HG03175 (cell line): ENCODE measurements at regions not wholly inside any gene's neighbourhood (a gene's known extent, or its start where the extent isn't known, plus 50 kb on each side); places are given as distances from the start of the nearest gene placed in this dataset.
A peak's percentile ranks its signal among the peaks of the same experiment; 100 is the strongest.
"Not testable (repeated sequence)": the region's sequence is repeated elsewhere in the genome, so short reads cannot be mapped to it uniquely, and the experiment has no call there.

Experiments
- ATAC-seq: cut with Tn5 transposase; IDR thresholded peaks from one replicate; pipeline ENCODE4 v1.9.1; 2021; ENCODE audit warnings: mild to moderate bottlenecking, moderate library complexity; ENCODE audit not compliant: unreplicated experiment

DNA sequence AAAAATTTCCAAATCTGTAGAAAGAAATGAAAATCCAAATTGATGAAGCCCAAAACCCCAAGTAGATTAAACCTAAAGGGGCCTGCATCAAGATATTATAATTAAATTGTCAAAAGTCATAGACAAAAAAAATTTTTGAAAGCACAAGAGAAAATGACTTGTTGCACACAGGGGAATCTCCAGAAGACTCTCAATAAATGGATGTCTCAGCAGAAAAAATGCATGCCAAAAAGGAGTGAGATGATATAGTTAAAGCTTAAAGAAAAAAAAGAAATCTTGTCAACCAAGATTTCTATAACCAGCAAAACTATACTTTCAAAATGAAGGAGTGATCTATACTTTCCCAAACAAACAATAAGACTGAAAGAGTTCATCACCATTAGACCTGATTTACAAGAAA is 393.2 kb upstream of the SPAG17 start:
- no peak for ATAC-seq

GRCh38 chr1:118575060-118575459 is 390.0 kb upstream of the SPAG17 start:
- ATAC-seq: no peak

- ATAC-seq: peak; percentile 24
These were observed 380.1 kb upstream of the SPAG17 start for GRCh38 chr1:118564961-118565703.

DNA sequence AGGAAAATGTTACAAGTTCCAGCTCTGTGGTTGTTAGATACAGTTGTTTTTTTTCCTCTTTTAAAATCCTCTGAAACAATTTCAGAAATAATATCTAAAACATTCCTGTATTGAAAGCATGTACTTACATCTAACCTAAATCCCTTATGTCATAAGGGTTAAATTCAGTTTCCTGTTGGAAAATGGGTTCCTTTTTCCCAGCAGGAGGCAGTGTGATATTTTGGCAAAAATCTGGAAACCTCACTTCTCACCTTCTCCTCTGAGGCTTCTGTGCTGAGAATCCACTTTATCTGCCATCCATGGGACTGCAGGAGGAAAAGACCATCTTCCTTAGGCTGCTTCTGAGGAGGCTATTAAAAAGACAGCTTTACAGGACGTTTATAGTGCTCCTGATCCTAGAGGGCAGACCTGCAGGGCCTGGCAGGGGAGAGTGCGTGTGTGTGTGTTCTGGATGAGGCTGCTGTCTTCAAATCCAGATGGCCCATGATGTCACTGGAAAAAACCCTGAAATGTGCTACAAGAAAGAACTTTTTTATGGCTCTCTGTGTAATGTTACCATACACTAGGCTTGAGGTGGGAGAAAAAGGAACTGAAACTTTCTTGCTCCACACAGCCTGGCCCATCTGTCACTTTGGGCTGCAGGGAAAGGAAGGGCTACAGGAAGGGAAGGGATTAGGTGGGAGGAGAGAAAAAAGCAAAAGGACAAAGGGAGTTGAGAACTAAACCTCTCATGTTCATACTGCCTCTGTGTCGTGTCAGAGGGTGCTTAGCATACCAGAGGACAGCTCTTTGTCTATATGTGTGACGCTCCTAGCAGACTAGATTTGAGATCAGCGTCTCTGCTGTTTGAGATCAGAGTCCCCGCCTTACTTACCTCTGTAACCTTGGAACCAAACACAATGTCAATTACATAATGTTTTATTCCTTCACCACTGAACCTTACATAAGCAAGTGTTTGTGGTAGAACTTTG is 379.2 kb upstream of the SPAG17 start:
- peak; percentile 78 for ATAC-seq

- ATAC-seq: no peak
These were observed 373.9 kb upstream of the SPAG17 start for GRCh38 chr1:118558933-118559332.

DNA sequence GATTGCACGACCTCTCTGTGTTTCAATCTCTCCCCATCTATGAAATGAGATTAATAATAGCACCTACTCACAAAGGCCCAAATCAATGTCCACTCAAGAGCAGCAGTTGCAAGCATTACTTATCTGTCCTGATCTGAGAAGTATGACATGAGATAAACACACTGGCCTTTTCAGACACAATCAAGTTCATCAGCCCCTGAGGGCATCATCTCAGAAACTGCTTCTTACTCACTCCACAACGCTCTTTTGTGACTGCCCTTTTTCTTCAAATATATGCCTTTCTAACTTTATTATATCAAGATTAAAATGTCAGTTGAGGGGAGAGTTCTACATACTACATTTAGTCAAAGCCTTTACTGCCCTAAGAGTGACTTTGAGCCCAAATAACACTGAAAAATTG is 371.9 kb upstream of the SPAG17 start:
- ATAC-seq: no peak

DNA sequence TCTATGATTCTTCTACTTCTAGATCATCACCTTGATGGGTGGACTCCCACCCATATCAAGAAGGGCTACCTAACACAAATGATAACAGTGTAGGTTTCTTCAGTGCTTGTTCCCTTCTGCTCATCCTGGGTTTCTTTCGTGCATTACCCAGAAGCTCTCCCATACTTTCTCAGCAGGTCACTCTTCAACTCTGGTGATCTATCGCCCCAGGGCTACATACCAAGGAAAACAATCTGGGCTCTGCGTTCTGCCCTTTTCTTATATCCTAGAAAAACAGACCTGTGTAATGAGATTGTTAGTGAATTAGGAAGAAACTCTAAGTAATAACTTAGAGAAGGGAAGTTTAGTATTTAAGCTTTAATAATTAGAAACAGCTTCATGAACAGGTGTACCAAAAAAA is 370.6 kb upstream of the SPAG17 start:
- ATAC-seq: no peak

DNA sequence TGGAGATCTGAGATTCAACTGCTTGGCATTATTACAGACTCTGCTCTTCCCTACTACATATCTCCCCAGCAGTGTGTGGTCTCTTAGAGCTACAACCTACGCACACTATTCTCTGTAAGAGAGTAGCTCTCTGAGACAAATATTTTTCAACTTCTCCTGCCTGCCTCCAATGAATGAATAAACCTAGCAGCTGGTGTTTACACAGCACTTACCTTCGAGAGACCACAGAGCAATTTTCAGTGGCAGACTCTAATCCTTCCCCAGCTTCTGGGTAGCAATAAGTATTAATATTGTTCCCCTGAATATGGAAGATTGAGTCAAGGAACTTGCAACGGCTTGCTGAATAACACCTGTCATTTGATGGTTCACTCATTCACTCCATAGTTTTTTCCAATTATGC is 350.9 kb upstream of the SPAG17 start:
- ATAC-seq: no peak

- not testable (repeated sequence) for ATAC-seq
These were observed 326.9 kb upstream of the SPAG17 start for GRCh38 chr1:118511922-118512321.

GRCh38 chr1:118504867-118505266 is 319.8 kb upstream of the SPAG17 start:
- ATAC-seq: no peak

DNA sequence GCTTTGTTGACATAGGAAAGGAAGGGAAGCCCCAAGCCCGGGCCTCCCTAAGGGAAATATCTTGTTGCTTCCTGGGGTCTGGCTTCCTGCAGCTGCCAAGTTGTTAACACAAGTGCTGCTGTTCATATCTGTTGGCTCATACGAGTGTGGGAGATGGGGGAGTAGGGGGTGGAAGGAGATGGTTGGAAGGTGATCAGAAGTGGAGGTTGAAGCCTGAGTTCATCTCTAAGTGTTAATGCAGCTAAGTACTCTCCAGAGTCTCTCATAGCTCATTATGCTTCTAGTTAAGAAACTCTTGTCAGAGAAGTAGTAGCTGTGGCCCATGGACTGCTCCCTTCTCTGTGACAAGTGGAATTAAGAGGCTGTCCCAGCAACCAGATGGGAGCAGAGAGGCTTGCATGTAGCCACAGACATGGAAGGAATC is 319.2 kb upstream of the SPAG17 start:
- no peak for ATAC-seq

GRCh38 chr1:118503752-118504151 is 318.7 kb upstream of the SPAG17 start:
- no peak for ATAC-seq

DNA sequence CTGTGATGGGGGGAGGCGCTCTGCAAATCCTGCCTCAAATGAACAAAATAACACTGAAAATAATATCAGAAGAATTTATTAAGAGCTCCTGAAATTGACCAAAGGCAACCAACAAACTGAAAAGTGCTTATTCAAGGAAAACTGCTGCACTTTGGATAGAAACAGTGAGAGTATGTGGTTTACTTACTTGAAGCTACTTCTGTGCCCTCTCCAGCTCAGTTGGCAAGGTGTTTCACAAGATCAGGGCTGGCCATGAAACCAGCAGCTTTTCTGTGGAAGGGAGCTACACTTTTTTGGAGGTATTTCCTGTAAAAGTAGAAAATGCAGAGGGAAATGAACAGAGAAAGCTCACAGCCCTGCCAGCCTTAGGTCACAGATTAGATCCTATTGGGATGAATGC is 310.0 kb upstream of the SPAG17 start:
- ATAC-seq: no peak

- no peak for ATAC-seq
These were observed 303.8 kb upstream of the SPAG17 start for GRCh38 chr1:118488787-118489186.

GRCh38 chr1:118487932-118488331 is 302.9 kb upstream of the SPAG17 start:
- no peak for ATAC-seq

GRCh38 chr1:118487091-118487490 is 302.1 kb upstream of the SPAG17 start:
- ATAC-seq: no peak

- no peak for ATAC-seq
These were observed 301.2 kb upstream of the SPAG17 start for GRCh38 chr1:118486199-118486598.

- ATAC-seq: no peak
These were observed 300.7 kb upstream of the SPAG17 start for GRCh38 chr1:118485757-118486156.

GRCh38 chr1:118484893-118485292 is 299.9 kb upstream of the SPAG17 start:
- ATAC-seq: no peak

- no peak for ATAC-seq
These were observed 298.4 kb upstream of the SPAG17 start for GRCh38 chr1:118483245-118484006.

- no peak for ATAC-seq
These were observed 296.1 kb upstream of the SPAG17 start for GRCh38 chr1:118481126-118481525.
